OCI-LY3 (cell line): ENCODE measurements at regions not wholly inside any gene's neighbourhood (a gene's known extent, or its start where the extent isn't known, plus 50 kb on each side); places are given as distances from the start of the nearest gene placed in this dataset.

ENCODE experiments used
- CTCF ChIP-seq: fragments of 200-600, 300-600 bp; sonication (generic); IDR thresholded peaks from 2 replicates; pipeline ENCODE4 v1.5.1; 2014; ENCODE audit warnings: antibody characterized with exemption, low read length, low read depth
- EZH2phosphoT487 ChIP-seq: fragments of 200-600 bp; shearing (Covaris generic); IDR thresholded peaks from 2 replicates; pipeline ENCODE4 v1.6.1; 2018; ENCODE audit warnings: antibody characterized with exemption, mixed run types, low read depth

GRCh38 chr18:44035554-44035953 lies 645.1 kb upstream of the SETBP1 start:
- no peak for TF ChIP-seq CTCF
- TF ChIP-seq EZH2phosphoT487, result no peak
